IMR-90 (cell line): ENCODE measurements at regions not wholly inside any gene's neighbourhood (a gene's known extent, or its start where the extent isn't known, plus 50 kb on each side); places are given as distances from the start of the nearest gene placed in this dataset.

ENCODE experiments used
- ATAC-seq: fragments of 200-7000 bp; cut with Tn5 transposase; 2 replicates; pipeline ENCODE4 v1.9.1; 2020; ENCODE audit warnings: low read depth, mild to moderate bottlenecking, moderate library complexity
- BruUV-seq: library from RNA; stranded (reverse); fragments of 400-500 nt; replicated peaks from 2 replicates; lab custom pipeline; 2021; lab: Mats Ljungman, UMichigan
- CTCF ChIA-PET: fragments of 300-600 bp; formaldehyde crosslinking; extraction: SDS; loops from one replicate; lab custom pipeline; 2021; ENCODE audit warnings: antibody characterized with exemption; lab: Yijun Ruan, JAX
- POLR2A ChIA-PET: fragments of 300-600 bp; sonication (Branson Sonifier 250); formaldehyde crosslinking; loops from one replicate; lab custom pipeline; 2022; ENCODE audit warnings: antibody characterized with exemption; ENCODE audit not compliant: unreplicated experiment; lab: Charles Lee
- DNase-seq: peaks from one replicate; pipeline ENCODE4 v3.0.0; 2013
- H2AFZ ChIP-seq: replicated peaks from 2 replicates; pipeline ENCODE3; 2013; ENCODE audit warnings: low read length, mild to moderate bottlenecking; ENCODE audit not compliant: poor library complexity
- H2AK5ac ChIP-seq: 2 replicates; pipeline ENCODE4 v1.6.1; 2013; ENCODE audit warnings: low read depth, low read length, inconsistent platforms
- H2AK9ac ChIP-seq: replicated peaks from 2 replicates; pipeline ENCODE3; 2013; ENCODE audit warnings: mild to moderate bottlenecking, low read depth, low read length, moderate library complexity; ENCODE audit not compliant: poor library complexity
- H2BK120ac ChIP-seq: 2 replicates; pipeline ENCODE4 v1.6.1; 2013; ENCODE audit warnings: low read depth, low read length, inconsistent platforms
- H2BK15ac ChIP-seq: 3 replicates; pipeline ENCODE4 v1.6.1; 2013; ENCODE audit warnings: low read depth, low read length, inconsistent platforms
- H2BK20ac ChIP-seq: 2 replicates; pipeline ENCODE4 v1.6.1; 2013; ENCODE audit warnings: low read depth, mild to moderate bottlenecking, inconsistent platforms, low read length, moderate library complexity
- H2BK5ac ChIP-seq: 2 replicates; pipeline ENCODE4 v1.6.1; 2013; ENCODE audit warnings: mild to moderate bottlenecking, low read depth, low read length, inconsistent platforms; ENCODE audit not compliant: poor library complexity, severe bottlenecking
- H3K14ac ChIP-seq: replicated peaks from 2 replicates; pipeline ENCODE4 v1.6.1; 2013; ENCODE audit warnings: low read depth, low read length, inconsistent platforms
- H3K18ac ChIP-seq: 2 replicates; pipeline ENCODE4 v1.6.1; 2013; ENCODE audit warnings: low read depth, low read length, control low read depth
- H3K23ac ChIP-seq: 2 replicates; pipeline ENCODE4 v1.6.1; 2013; ENCODE audit warnings: low read depth, low read length, inconsistent platforms
- H3K27ac ChIP-seq: 2 replicates; pipeline ENCODE4 v1.5.1; 2013; ENCODE audit warnings: mild to moderate bottlenecking, control low read depth, low read length; ENCODE audit not compliant: insufficient read depth
- H3K27me3 ChIP-seq: 2 replicates; pipeline ENCODE4 v1.6.1; 2013; ENCODE audit warnings: low read length; ENCODE audit not compliant: control insufficient read depth, insufficient read depth
- H3K36me3 ChIP-seq: 2 replicates; pipeline ENCODE4 v1.6.1; 2013; ENCODE audit warnings: low read length, mixed read lengths; ENCODE audit not compliant: control insufficient read depth, insufficient read depth
- H3K4ac ChIP-seq: 2 replicates; pipeline ENCODE4 v1.6.1; 2013; ENCODE audit warnings: low read depth, low read length, inconsistent platforms
- H3K4me1 ChIP-seq: 2 replicates; pipeline ENCODE4 v1.6.1; 2013; ENCODE audit warnings: low read length, mixed read lengths; ENCODE audit not compliant: control insufficient read depth, insufficient read depth
- H3K4me2 ChIP-seq: 2 replicates; pipeline ENCODE4 v1.6.1; 2013; ENCODE audit warnings: low read depth, mild to moderate bottlenecking, control low read depth, low read length, moderate library complexity
- H3K4me3 ChIP-seq: 2 replicates; pipeline ENCODE4 v1.5.1; 2013; ENCODE audit warnings: low read depth, mild to moderate bottlenecking, control low read depth, low read length, moderate library complexity; ENCODE audit not compliant: insufficient read depth
- H3K56ac ChIP-seq: 2 replicates; pipeline ENCODE4 v1.6.1; 2013; ENCODE audit warnings: low read length, inconsistent platforms; ENCODE audit not compliant: insufficient read depth; ENCODE audit errors: extremely low read depth
- H3K79me1 ChIP-seq, 2 experiments: 2 replicates each; pipeline ENCODE4 v1.6.1; 2013; ENCODE audit warnings: low read length in 2 of 2, inconsistent platforms in 1 of 2, low read depth in 1 of 2
- H3K9ac ChIP-seq: 2 replicates; pipeline ENCODE4 v1.6.1; 2013; ENCODE audit warnings: low read depth, low read length, control low read depth
- H3K9me1 ChIP-seq: 2 replicates; pipeline ENCODE4 v1.6.1; 2013; ENCODE audit warnings: low read length, inconsistent platforms; ENCODE audit not compliant: insufficient read depth
- H3K9me3 ChIP-seq: 2 replicates; pipeline ENCODE4 v1.6.1; 2013; ENCODE audit warnings: low read length; ENCODE audit not compliant: control insufficient read depth, insufficient read depth
- H4K20me1 ChIP-seq: 2 replicates; pipeline ENCODE4 v1.6.1; 2013; ENCODE audit warnings: low read length, inconsistent platforms; ENCODE audit not compliant: insufficient read depth
- H4K5ac ChIP-seq: 2 replicates; pipeline ENCODE4 v1.6.1; 2013; ENCODE audit warnings: mild to moderate bottlenecking, low read depth, low read length, control low read depth
- H4K8ac ChIP-seq, 2 experiments: 2 replicates each; pipeline ENCODE4 v1.6.1; 2013; ENCODE audit warnings: low read depth in 2 of 2, low read length in 2 of 2, control low read depth in 1 of 2, inconsistent platforms in 1 of 2
- H4K91ac ChIP-seq: 2 replicates; pipeline ENCODE4 v1.6.1; 2013; ENCODE audit warnings: low read depth, low read length, inconsistent platforms; ENCODE audit not compliant: insufficient read depth
- BHLHE40 ChIP-seq: fragments of 150-350 bp; IDR thresholded peaks from 2 replicates; pipeline ENCODE4 v1.6.1; 2016; ENCODE audit warnings: mild to moderate bottlenecking, low read depth, low read length
- CEBPB ChIP-seq: IDR thresholded peaks from 2 replicates; pipeline ENCODE4 v1.6.1; 2012; ENCODE audit warnings: low read depth, low read length, improper control_type of control experiment
- FOS ChIP-seq: fragments of 150-350 bp; IDR thresholded peaks from 2 replicates; pipeline ENCODE4 v1.6.1; 2016; ENCODE audit warnings: low read depth, low read length
- NFE2L2 ChIP-seq: fragments of 150-350 bp; IDR thresholded peaks from 2 replicates; pipeline ENCODE4 v1.6.1; 2016; ENCODE audit warnings: low read depth, mild to moderate bottlenecking, low read length
- RCOR1 ChIP-seq: IDR thresholded peaks from 2 replicates; pipeline ENCODE4 v1.6.1; 2012; ENCODE audit warnings: mild to moderate bottlenecking, low read length, improper control_type of control experiment; ENCODE audit not compliant: insufficient replicate concordance
- SMC3 ChIP-seq: fragments of 150-350 bp; IDR thresholded peaks from 2 replicates; pipeline ENCODE4 v1.6.1; 2016; ENCODE audit warnings: low read depth, mild to moderate bottlenecking, antibody characterized with exemption, low read length, moderate library complexity
- WGBS, 2 experiments: methylation state at CpG; one replicate each; pipeline versions ENCODE4 v1.1.5 to v1.1.7; 2013; ENCODE audit warnings: missing lambda C conversion rate in 2 of 2; ENCODE audit not compliant: insufficient read length in 1 of 2; ENCODE audit errors: extremely low coverage in 2 of 2; 5-methylcytosine and 5-hydroxymethylcytosine counted together
- dilution Hi-C: fragments of 300-500 bp; cut with HindIII; formaldehyde crosslinking; loops from one replicate; pipeline ENCODE4 v1.14.3; 2018; ENCODE audit warnings: low sequenced_read_pairs; ENCODE audit not compliant: unreplicated experiment
- in situ Hi-C: fragments of 300-500 bp; cut with MboI; formaldehyde crosslinking; loops from 3 replicates; pipeline ENCODE4 v1.14.3; 2019; ENCODE audit warnings: low sequenced_read_pairs, inconsistent platforms, mixed read lengths
- intact Hi-C: fragments of 100-400 bp; cut with micrococcal nuclease; formaldehyde crosslinking; loops from 2 replicates; pipeline ENCODE4 v1.10.0; 2022
- TF ChIP-seq, protein P1 (sequence below): fragments of 150-350 bp; IDR thresholded peaks from 2 replicates; pipeline ENCODE4 v1.6.1; 2017; ENCODE audit warnings: mild to moderate bottlenecking, antibody characterized with exemption, low read length, low read depth
- TF ChIP-seq, protein P2 (sequence below): conservative IDR thresholded peaks from 2 replicates; pipeline ENCODE4 v1.5.1; 2012; ENCODE audit warnings: mild to moderate bottlenecking, low read depth, low read length, improper control_type of control experiment

DNA sequence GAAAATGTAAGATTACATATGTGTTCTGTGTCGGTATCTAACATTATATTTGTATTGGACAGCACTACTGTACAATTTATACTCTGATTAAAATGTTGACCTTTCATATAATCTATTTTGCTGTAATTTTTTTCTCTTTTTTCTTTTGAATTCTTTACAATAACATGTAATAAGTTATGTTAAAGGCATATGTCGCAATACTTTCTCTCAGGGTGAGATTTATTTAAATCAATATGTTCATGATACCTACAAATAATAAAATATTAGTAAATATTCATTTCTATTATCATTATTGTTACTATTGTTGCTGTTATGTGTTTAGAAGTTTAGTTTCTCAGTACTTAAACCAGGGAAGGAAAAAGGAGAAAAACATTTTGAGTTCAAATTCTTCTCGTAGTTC lies 807.4 kb downstream of the STIM2 start:
- no peak for DNase-seq

More for the DNA sequence above, 807.4 kb downstream of the STIM2 start:
- intact Hi-C loops: no loop called here
- Histone ChIP-seq H4K20me1 (no peaks in the 10 kb centered on the region), H3K23ac (no peak overlapping the region), H3K79me1 (no peaks in the 10 kb centered on the region), H4K91ac (no peak overlapping the region), H3K27me3 (no peaks in the 10 kb centered on the region), H2AK9ac (no peak overlapping the region), H2BK15ac (no peak overlapping the region), H2AK5ac (no peak overlapping the region), H3K18ac (no peak overlapping the region), H4K5ac (no peak overlapping the region), H3K27ac (no peak overlapping the region), H3K14ac (no peak overlapping the region), H3K4me3 (no peak overlapping the region), H3K36me3 (no peaks in the 10 kb centered on the region), H4K8ac (no peak overlapping the region), H2BK20ac (no peak overlapping the region), H3K9ac (no peak overlapping the region), H3K4me2 (no peak overlapping the region), H2BK5ac (no peak overlapping the region), H2AFZ (no peak overlapping the region), H3K9me3 (no peaks in the 10 kb centered on the region), H3K4me1 (no peaks in the 10 kb centered on the region), H3K9me1 (no peaks in the 10 kb centered on the region), H3K56ac (no peak overlapping the region), H2BK120ac (no peak overlapping the region), H3K4ac (no peak overlapping the region)
- ChIA-PET POLR2A (no interaction called here), CTCF (no interaction called here)
- dilution Hi-C loops: no loop called here
- in situ Hi-C loops: no loop called here
- no CpG with 5 or more reads among the region's 3 CpGs for WGBS, 2 experiments
- no peak for TF ChIP-seq SMC3
- TF ChIP-seq, protein P1, sequence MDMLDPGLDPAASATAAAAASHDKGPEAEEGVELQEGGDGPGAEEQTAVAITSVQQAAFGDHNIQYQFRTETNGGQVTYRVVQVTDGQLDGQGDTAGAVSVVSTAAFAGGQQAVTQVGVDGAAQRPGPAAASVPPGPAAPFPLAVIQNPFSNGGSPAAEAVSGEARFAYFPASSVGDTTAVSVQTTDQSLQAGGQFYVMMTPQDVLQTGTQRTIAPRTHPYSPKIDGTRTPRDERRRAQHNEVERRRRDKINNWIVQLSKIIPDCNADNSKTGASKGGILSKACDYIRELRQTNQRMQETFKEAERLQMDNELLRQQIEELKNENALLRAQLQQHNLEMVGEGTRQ: no peak
- TF ChIP-seq CEBPB: peak; percentile 65
- TF ChIP-seq, protein P2, sequence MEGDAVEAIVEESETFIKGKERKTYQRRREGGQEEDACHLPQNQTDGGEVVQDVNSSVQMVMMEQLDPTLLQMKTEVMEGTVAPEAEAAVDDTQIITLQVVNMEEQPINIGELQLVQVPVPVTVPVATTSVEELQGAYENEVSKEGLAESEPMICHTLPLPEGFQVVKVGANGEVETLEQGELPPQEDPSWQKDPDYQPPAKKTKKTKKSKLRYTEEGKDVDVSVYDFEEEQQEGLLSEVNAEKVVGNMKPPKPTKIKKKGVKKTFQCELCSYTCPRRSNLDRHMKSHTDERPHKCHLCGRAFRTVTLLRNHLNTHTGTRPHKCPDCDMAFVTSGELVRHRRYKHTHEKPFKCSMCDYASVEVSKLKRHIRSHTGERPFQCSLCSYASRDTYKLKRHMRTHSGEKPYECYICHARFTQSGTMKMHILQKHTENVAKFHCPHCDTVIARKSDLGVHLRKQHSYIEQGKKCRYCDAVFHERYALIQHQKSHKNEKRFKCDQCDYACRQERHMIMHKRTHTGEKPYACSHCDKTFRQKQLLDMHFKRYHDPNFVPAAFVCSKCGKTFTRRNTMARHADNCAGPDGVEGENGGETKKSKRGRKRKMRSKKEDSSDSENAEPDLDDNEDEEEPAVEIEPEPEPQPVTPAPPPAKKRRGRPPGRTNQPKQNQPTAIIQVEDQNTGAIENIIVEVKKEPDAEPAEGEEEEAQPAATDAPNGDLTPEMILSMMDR: no peak
- no peak for TF ChIP-seq NFE2L2
- no peak for TF ChIP-seq RCOR1
- TF ChIP-seq BHLHE40: no peak
- TF ChIP-seq FOS: no peak
- BruUV-seq: no TSS peak
- ATAC-seq: no peak
